LNCaP clone FGC (cell line): ENCODE measurements at regions not wholly inside any gene's neighbourhood (a gene's known extent, or its start where the extent isn't known, plus 50 kb on each side); places are given as distances from the start of the nearest gene placed in this dataset.

Source experiments
- DNase-seq: peaks from one replicate; pipeline ENCODE4 v3.0.0-alpha.2; 2011; ENCODE audit warnings: low read depth
- H3K4me3 ChIP-seq: 2 replicates; pipeline ENCODE4 v1.5.1; 2011; ENCODE audit warnings: mild to moderate bottlenecking, low read depth, low read length, control low read depth
- CTCF ChIP-seq: IDR thresholded peaks from 2 replicates; pipeline ENCODE4 v1.5.1; 2012; ENCODE audit warnings: mild to moderate bottlenecking; ENCODE audit not compliant: control insufficient read depth, insufficient read depth; ENCODE audit errors: extremely low read depth

GRCh38 chr6:147043994-147044477, 160.2 kb upstream of the STXBP5 start:
- H3K4me3 ChIP-seq, result no peak overlapping the region
- DNase-seq, result no peak
- no peak for TF ChIP-seq CTCF

DNA sequence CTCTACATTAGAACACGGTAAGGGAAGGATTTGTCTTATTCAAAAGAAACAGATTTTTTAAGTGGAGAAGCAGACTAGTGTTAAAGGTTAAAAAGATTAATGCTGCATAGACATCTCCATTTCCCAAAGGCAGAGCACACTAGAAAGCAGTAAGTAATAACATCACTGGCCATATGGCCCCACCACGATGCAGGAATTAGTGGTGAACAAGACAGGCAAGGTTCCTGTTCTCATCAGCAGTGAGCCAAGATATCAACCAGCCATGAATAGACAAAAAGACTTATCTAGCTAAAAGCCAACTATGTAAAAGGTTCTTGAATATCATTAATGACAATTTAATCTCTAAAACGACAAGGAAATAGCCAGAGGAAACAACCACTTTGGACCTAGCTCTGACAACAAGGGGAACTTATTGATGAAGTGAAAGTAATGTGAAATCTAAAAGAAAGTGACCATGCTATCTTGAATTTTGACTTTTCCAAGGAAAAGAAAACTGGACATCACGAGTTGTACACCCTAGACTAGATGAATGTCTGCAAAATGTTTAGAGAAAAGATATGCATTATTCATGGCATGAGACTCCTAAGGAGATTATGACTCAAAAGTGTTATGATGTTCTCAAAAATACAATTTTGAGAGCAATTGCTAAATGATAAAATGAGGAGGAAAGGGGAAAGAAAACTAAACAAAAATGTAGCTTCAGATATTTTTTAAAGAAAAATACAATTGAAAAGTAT, 157.9 kb upstream of the STXBP5 start:
- no peak for DNase-seq

GRCh38 chr6:147048930-147049329, 155.3 kb upstream of the STXBP5 start:
- no peak overlapping the region for H3K4me3 ChIP-seq

More for the DNA sequence above, 157.9 kb upstream of the STXBP5 start:
- TF ChIP-seq CTCF, result no peak
- H3K4me3 ChIP-seq, result no peak overlapping the region

DNA sequence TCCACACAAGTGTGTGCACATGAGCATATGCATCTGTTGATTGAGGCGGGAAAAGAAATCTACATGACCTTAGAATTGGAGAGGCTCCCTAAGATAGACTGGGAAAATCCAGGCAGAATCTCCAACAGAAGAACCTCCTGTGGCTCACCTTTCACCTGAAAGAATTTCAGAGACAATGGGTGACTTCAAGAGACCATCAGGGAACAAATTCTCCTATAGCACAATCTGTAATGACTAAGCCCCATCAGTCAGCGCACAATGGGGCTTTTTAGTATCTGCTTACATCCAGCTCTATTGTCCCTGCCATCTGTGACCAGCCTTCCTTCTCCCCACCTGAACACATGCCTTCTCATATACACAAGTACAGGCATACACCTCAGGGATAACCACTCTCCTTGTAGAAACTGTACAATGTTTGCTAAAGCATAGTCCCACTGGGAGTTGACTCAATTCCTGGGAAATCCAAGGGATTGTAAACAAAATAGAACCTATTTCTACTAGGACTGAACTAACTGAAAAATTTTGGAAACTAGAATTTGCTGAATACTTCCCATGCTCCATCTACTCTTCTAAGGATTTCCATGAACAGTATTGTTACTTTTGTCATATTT, 150.8 kb upstream of the STXBP5 start:
- no peak for TF ChIP-seq CTCF
- no peak overlapping the region for H3K4me3 ChIP-seq
- DNase-seq, result no peak

More at GRCh38 chr6:147048930-147049329, 155.3 kb upstream of the STXBP5 start:
- no peak for TF ChIP-seq CTCF
- no peak for DNase-seq

DNA sequence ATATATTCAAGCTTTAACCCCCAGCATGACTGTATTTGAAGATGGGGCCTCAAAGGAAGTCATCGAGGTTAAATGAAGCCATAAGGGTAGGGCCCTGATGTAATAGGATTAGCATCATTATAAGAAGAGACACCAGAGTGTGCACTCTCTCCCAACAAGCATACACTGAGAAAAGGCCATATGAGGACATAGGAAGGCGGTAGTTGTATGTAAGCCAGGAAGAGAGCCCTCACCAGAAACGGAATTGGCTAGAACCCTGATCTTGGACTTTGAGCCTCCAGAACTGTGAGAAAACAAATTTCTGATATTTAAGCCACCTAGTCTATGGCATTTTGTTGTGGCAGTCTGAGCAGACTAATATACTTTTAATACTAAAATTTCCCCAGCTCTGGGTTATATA, 150.1 kb upstream of the STXBP5 start:
- no peak for TF ChIP-seq CTCF
- DNase-seq, result no peak
- H3K4me3 ChIP-seq, result no peak overlapping the region

GRCh38 chr6:147054871-147055270, 149.3 kb upstream of the STXBP5 start:
- no peak for DNase-seq
- no peak overlapping the region for H3K4me3 ChIP-seq

More at GRCh38 chr6:147054871-147055270, 149.3 kb upstream of the STXBP5 start:
- no peak for TF ChIP-seq CTCF
